MM.1S (cell line): ENCODE measurements at regions not wholly inside any gene's neighbourhood (a gene's known extent, or its start where the extent isn't known, plus 50 kb on each side); places are given as distances from the start of the nearest gene placed in this dataset.

ENCODE experiments used
- DNase-seq: peaks from one replicate; pipeline ENCODE4 v3.0.0-alpha.2; 2015
- H2AFZ ChIP-seq: fragments of 300-600 bp; sonication (generic); 2 replicates; pipeline ENCODE4 v1.6.0; 2016; ENCODE audit warnings: antibody characterized with exemption, low read length
- H3F3A ChIP-seq: fragments of 300-600 bp; sonication (generic); 2 replicates; pipeline ENCODE4 v1.6.1; 2016; ENCODE audit warnings: mild to moderate bottlenecking, antibody characterized with exemption, low read length, moderate library complexity, mixed read lengths; ENCODE audit not compliant: insufficient read depth
- H3K27ac ChIP-seq: fragments of 300-600 bp; sonication (generic); 2 replicates; pipeline ENCODE4 v1.5.1; 2016; ENCODE audit warnings: mild to moderate bottlenecking, low read length
- H3K27me3 ChIP-seq: fragments of 300-600 bp; sonication (generic); replicated peaks from 2 replicates; pipeline ENCODE4 v1.6.0; 2016; ENCODE audit warnings: low read length; ENCODE audit not compliant: insufficient read depth
- H3K36me3 ChIP-seq: fragments of 300-600 bp; sonication (generic); replicated peaks from 2 replicates; pipeline ENCODE4 v1.6.1; 2016; ENCODE audit warnings: mild to moderate bottlenecking, low read length, mixed read lengths; ENCODE audit not compliant: insufficient read depth
- H3K4me1 ChIP-seq: fragments of 300-600 bp; sonication (generic); 2 replicates; pipeline ENCODE4 v1.6.1; 2016; ENCODE audit warnings: low read length, mixed read lengths
- H3K4me2 ChIP-seq: fragments of 300-600 bp; sonication (generic); 2 replicates; pipeline ENCODE4 v1.6.0; 2016; ENCODE audit warnings: low read depth, low read length
- H3K4me3 ChIP-seq: fragments of 300-600 bp; sonication (generic); 2 replicates; pipeline ENCODE4 v1.5.1; 2016; ENCODE audit warnings: low read length, mixed read lengths
- H3K79me2 ChIP-seq: fragments of 300-600 bp; sonication (generic); 2 replicates; pipeline ENCODE4 v1.6.1; 2016; ENCODE audit warnings: mixed run types, low read length, mixed read lengths
- H3K9ac ChIP-seq: fragments of 300-600 bp; sonication (generic); 2 replicates; pipeline ENCODE4 v1.6.1; 2016; ENCODE audit warnings: low read length, mixed read lengths
- H3K9me2 ChIP-seq: fragments of 300-600 bp; sonication (generic); replicated peaks from 2 replicates; pipeline ENCODE4 v1.6.1; 2016; ENCODE audit warnings: mild to moderate bottlenecking, low read length, mixed read lengths; ENCODE audit not compliant: insufficient read depth
- H3K9me3 ChIP-seq: fragments of 300-600 bp; sonication (generic); replicated peaks from 2 replicates; pipeline ENCODE4 v1.6.1; 2016; ENCODE audit warnings: mild to moderate bottlenecking, low read length, mixed read lengths; ENCODE audit not compliant: insufficient read depth
- H4K20me1 ChIP-seq: fragments of 300-600 bp; sonication (generic); 2 replicates; pipeline ENCODE4 v1.6.1; 2016; ENCODE audit warnings: mild to moderate bottlenecking, low read length, moderate library complexity, mixed read lengths; ENCODE audit not compliant: insufficient read depth
- EZH2 ChIP-seq: fragments of 300-600 bp; sonication (generic); optimal IDR thresholded peaks from 2 replicates; pipeline ENCODE3; 2017; ENCODE audit warnings: low read depth, mild to moderate bottlenecking, antibody characterized with exemption, low read length, mixed read lengths
- EZH2phosphoT487 ChIP-seq: fragments of 300-600 bp; sonication (generic); IDR thresholded peaks from 2 replicates; pipeline ENCODE4 v1.6.1; 2018; ENCODE audit warnings: antibody characterized with exemption, low read length
- TF ChIP-seq, protein P1 (sequence below): fragments of 300-600 bp; sonication (generic); IDR thresholded peaks from 2 replicates; pipeline ENCODE4 v1.5.1; 2016; ENCODE audit warnings: antibody characterized with exemption, low read length, mixed read lengths

DNA sequence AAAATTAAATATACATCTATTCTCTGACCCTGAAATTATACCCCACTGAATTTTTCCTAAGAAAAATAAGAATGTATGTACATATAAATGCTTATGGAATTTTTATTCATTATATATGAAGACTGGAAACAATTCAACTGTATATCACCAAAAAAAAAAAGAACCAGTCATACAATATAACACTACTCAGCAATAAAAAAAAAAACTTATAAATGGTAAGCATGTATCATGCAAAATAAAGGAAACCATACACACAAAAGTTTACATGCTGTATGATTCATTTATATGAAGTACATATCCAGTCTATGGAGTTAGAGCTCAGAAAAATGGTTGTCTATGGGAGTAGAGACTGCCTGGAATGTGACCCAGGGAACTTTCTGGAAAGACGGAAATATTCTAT lies 199.4 kb upstream of the MIR17HG start:
- H3K4me1 ChIP-seq = no peaks in the 10 kb centered on the region
- no peaks in the 10 kb centered on the region for H3K9me3 ChIP-seq
- H3K27me3 ChIP-seq = no peaks in the 10 kb centered on the region
- H2AFZ ChIP-seq = no peak overlapping the region
- H3K9ac ChIP-seq = no peak overlapping the region
- no peak for DNase-seq
- TF ChIP-seq EZH2 (no peak), EZH2phosphoT487 (no peak)
- TF ChIP-seq, protein P1, sequence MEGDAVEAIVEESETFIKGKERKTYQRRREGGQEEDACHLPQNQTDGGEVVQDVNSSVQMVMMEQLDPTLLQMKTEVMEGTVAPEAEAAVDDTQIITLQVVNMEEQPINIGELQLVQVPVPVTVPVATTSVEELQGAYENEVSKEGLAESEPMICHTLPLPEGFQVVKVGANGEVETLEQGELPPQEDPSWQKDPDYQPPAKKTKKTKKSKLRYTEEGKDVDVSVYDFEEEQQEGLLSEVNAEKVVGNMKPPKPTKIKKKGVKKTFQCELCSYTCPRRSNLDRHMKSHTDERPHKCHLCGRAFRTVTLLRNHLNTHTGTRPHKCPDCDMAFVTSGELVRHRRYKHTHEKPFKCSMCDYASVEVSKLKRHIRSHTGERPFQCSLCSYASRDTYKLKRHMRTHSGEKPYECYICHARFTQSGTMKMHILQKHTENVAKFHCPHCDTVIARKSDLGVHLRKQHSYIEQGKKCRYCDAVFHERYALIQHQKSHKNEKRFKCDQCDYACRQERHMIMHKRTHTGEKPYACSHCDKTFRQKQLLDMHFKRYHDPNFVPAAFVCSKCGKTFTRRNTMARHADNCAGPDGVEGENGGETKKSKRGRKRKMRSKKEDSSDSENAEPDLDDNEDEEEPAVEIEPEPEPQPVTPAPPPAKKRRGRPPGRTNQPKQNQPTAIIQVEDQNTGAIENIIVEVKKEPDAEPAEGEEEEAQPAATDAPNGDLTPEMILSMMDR = no peak
- H3K9me2 ChIP-seq = no peaks in the 10 kb centered on the region
- H3K4me3 ChIP-seq = no peak overlapping the region
- H3K4me2 ChIP-seq = no peak overlapping the region
- H3K79me2 ChIP-seq = no peaks in the 10 kb centered on the region
- H3K27ac ChIP-seq = no peak overlapping the region
- no peaks in the 10 kb centered on the region for H3K36me3 ChIP-seq
- no peaks in the 10 kb centered on the region for H4K20me1 ChIP-seq
- no peaks in the 10 kb centered on the region for H3F3A ChIP-seq

DNA sequence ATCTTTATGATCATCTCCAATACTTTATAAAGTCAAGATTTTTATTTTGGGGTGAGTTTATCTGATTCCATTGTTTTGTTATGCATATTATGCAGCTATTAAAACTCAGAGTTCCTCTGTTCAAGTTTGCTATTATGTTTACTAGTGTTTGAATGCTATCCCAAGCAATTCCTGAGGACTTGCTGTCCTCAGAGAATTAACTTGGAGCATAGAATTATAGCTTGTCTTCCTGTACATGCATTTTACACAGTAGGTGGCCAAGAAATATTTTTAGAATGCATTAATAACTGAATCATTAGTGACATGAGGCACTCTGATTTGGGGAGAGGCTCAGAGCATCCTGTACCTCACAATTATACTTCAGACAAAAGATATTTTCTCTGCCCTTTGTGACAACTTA lies 195.6 kb upstream of the MIR17HG start:
- H4K20me1 ChIP-seq = no peaks in the 10 kb centered on the region
- H3K27me3 ChIP-seq = no peaks in the 10 kb centered on the region
- H3K4me2 ChIP-seq = no peak overlapping the region
- TF ChIP-seq EZH2phosphoT487 (no peak), EZH2 (no peak)
- TF ChIP-seq, protein P1 = no peak
- no peak overlapping the region for H3K4me3 ChIP-seq
- no peak overlapping the region for H3K27ac ChIP-seq
- H3K36me3 ChIP-seq = no peaks in the 10 kb centered on the region
- no peak overlapping the region for H3K9ac ChIP-seq
- no peak overlapping the region for H2AFZ ChIP-seq
- H3K9me3 ChIP-seq = no peaks in the 10 kb centered on the region
- no peaks in the 10 kb centered on the region for H3K4me1 ChIP-seq
- no peaks in the 10 kb centered on the region for H3K79me2 ChIP-seq
- no peaks in the 10 kb centered on the region for H3K9me2 ChIP-seq
- H3F3A ChIP-seq = no peaks in the 10 kb centered on the region
- DNase-seq = no peak

DNA sequence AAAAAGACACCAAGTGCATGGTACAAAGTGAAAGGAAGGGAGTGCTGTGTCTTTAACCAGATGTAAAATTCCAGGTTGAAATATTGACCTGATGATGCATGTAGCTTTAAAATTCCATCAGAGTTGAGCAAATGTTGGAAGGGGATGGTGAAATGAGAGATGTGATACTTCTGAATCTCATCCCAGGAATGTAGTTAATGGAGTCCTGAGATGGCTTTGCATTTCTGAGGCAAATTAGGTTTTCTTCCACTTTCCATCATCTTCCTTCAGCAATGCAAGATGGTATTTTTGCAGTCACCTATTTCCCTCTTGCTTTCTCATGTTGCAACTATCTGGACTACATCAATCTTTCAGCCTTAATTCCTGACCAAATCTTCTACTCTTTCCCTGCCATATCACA lies 194.1 kb upstream of the MIR17HG start:
- DNase-seq = no peak
- H3K9me3 ChIP-seq = no peaks in the 10 kb centered on the region
- H3K9ac ChIP-seq = no peak overlapping the region
- no peak overlapping the region for H3K4me2 ChIP-seq
- no peaks in the 10 kb centered on the region for H3K4me1 ChIP-seq
- no peaks in the 10 kb centered on the region for H3K79me2 ChIP-seq
- H3K4me3 ChIP-seq = no peak overlapping the region
- H3K36me3 ChIP-seq = no peaks in the 10 kb centered on the region
- H3K27ac ChIP-seq = no peak overlapping the region
- H2AFZ ChIP-seq = no peak overlapping the region
- no peaks in the 10 kb centered on the region for H3F3A ChIP-seq
- no peaks in the 10 kb centered on the region for H3K9me2 ChIP-seq
- H4K20me1 ChIP-seq = no peaks in the 10 kb centered on the region
- TF ChIP-seq, protein P1 = no peak
- TF ChIP-seq EZH2 (no peak), EZH2phosphoT487 (no peak)
- no peaks in the 10 kb centered on the region for H3K27me3 ChIP-seq
